Peyer's patch (tissue), 4 donors: ENCODE measurements at regions not wholly inside any gene's neighbourhood (a gene's known extent, or its start where the extent isn't known, plus 50 kb on each side); places are given as distances from the start of the nearest gene placed in this dataset.

Source experiments
- POLR2A ChIP-seq, 2 donors: fragments of 450-650 bp; IDR thresholded peaks; one replicate each; pipeline ENCODE4 v1.5.1; 2017; ENCODE audit warnings: antibody characterized with exemption in 2 of 2, mild to moderate bottlenecking in 2 of 2, moderate library complexity in 2 of 2
- TF ChIP-seq, protein P1 (sequence below), 6 experiments: fragments of 450-650 bp in 4 of 6; fragments of 200-600 bp in 2 of 6; sonication (generic) in 1 of 6; IDR thresholded peaks; one replicate each; pipeline ENCODE4 v1.5.1; 2017 to 2019; ENCODE audit warnings: antibody characterized with exemption in 6 of 6, mild to moderate bottlenecking in 3 of 6, moderate library complexity in 1 of 6

DNA sequence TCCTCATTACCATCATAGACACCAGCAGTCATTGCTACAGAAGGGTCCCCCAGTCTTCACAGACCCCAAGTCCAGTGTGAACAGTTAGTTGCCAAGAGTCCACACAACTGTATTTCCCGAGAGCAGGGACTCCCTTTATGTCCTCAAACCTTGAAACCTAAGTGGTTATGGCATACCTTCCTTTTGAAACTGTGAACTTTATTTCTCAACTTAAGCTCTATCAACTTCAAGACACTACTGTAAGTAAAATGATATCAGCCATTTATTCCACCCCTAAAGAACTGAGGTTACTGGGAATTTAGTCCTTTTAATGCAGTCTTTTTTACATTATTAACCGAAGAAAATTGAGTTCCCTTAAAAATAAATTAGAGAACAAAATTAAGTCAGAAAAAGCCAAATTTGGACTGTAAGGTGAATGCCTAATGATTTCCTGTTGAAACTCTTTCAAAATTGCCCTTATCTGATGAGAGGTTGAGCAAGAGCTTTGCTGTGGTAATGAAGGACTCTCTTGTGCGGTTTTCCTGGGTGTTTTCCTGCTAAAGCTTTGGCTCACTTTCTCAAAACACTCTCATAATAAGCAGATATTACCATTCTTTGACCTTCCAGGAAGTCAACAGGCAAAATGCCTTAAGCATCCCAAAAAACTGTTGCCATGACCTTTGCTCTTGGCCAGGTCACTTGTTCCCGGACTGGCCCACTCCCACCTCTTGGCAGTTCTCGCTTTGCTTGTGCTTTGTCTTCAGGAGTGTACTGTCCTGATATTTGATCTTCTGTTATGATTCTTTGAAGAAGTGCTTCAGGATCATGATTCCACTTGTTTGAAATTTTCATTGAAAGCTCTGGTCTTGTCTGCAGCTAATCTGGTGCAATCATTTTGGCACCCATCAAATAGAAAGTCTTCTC lies 765.4 kb upstream of the ANO3 start:
- TF ChIP-seq, protein P1, sequence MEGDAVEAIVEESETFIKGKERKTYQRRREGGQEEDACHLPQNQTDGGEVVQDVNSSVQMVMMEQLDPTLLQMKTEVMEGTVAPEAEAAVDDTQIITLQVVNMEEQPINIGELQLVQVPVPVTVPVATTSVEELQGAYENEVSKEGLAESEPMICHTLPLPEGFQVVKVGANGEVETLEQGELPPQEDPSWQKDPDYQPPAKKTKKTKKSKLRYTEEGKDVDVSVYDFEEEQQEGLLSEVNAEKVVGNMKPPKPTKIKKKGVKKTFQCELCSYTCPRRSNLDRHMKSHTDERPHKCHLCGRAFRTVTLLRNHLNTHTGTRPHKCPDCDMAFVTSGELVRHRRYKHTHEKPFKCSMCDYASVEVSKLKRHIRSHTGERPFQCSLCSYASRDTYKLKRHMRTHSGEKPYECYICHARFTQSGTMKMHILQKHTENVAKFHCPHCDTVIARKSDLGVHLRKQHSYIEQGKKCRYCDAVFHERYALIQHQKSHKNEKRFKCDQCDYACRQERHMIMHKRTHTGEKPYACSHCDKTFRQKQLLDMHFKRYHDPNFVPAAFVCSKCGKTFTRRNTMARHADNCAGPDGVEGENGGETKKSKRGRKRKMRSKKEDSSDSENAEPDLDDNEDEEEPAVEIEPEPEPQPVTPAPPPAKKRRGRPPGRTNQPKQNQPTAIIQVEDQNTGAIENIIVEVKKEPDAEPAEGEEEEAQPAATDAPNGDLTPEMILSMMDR (IDR thresholded peaks at IDR 0.05), result no peak
- no peak for TF ChIP-seq POLR2A (IDR thresholded peaks at IDR 0.05)
